PC-9 (cell line): ENCODE measurements at regions not wholly inside any gene's neighbourhood (a gene's known extent, or its start where the extent isn't known, plus 50 kb on each side); places are given as distances from the start of the nearest gene placed in this dataset.

Experiments used
- EZH2 ChIP-seq: fragments of 200-600 bp; sonication (generic); IDR thresholded peaks from 2 replicates; pipeline ENCODE4 v1.8.0; 2017; ENCODE audit warnings: antibody characterized with exemption, low read depth
- TF ChIP-seq, protein P1 (sequence below): fragments of 200-600 bp; sonication (generic); conservative IDR thresholded peaks from 2 replicates; pipeline ENCODE4 v1.6.1; 2017; ENCODE audit warnings: mixed run types, antibody characterized with exemption, mild to moderate bottlenecking, moderate library complexity

GRCh38 chr2:126994340-126994777 lies 95.7 kb downstream of the TEX51 start:
- TF ChIP-seq, protein P1, sequence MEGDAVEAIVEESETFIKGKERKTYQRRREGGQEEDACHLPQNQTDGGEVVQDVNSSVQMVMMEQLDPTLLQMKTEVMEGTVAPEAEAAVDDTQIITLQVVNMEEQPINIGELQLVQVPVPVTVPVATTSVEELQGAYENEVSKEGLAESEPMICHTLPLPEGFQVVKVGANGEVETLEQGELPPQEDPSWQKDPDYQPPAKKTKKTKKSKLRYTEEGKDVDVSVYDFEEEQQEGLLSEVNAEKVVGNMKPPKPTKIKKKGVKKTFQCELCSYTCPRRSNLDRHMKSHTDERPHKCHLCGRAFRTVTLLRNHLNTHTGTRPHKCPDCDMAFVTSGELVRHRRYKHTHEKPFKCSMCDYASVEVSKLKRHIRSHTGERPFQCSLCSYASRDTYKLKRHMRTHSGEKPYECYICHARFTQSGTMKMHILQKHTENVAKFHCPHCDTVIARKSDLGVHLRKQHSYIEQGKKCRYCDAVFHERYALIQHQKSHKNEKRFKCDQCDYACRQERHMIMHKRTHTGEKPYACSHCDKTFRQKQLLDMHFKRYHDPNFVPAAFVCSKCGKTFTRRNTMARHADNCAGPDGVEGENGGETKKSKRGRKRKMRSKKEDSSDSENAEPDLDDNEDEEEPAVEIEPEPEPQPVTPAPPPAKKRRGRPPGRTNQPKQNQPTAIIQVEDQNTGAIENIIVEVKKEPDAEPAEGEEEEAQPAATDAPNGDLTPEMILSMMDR, result no peak
- TF ChIP-seq EZH2, result no peak
